H1 (cell line): ENCODE measurements at regions not wholly inside any gene's neighbourhood (a gene's known extent, or its start where the extent isn't known, plus 50 kb on each side); places are given as distances from the start of the nearest gene placed in this dataset.

ENCODE experiments used
- BRCA1 ChIP-seq: IDR thresholded peaks from 2 replicates; pipeline ENCODE4 v1.6.1; 2012; ENCODE audit warnings: low read depth, low read length, improper control_type of control experiment
- EZH2 ChIP-seq: fragments of 200-600 bp; sonication (generic); IDR thresholded peaks from 2 replicates; pipeline ENCODE4 v1.7.1; 2012; ENCODE audit warnings: low read depth, mild to moderate bottlenecking, moderate library complexity, low read length, inconsistent platforms; ENCODE audit not compliant: severe bottlenecking
- KDM5A ChIP-seq: fragments of 200-600 bp; IDR thresholded peaks from 2 replicates; pipeline ENCODE4 v1.7.1; 2012; ENCODE audit warnings: mild to moderate bottlenecking, low read length, inconsistent platforms, mixed read lengths
- POLR2A ChIP-seq, 2 experiments: IDR thresholded peaks; 1 replicate in 1 of 2; 2 replicates in 1 of 2; pipeline ENCODE4 v1.6.1; 2011; ENCODE audit warnings: low read depth in 2 of 2, low read length in 2 of 2, mild to moderate bottlenecking in 2 of 2; ENCODE audit errors: control extremely low read depth in 1 of 2
- RFX5 ChIP-seq: IDR thresholded peaks from 2 replicates; pipeline ENCODE4 v1.6.1; 2011; ENCODE audit warnings: low read depth, low read length, improper control_type of control experiment, borderline replicate concordance
- YY1 ChIP-seq: IDR thresholded peaks from 2 replicates; pipeline ENCODE4 v1.6.1; 2011; ENCODE audit warnings: low read depth, mild to moderate bottlenecking, low read length
- TF ChIP-seq, protein P1 (sequence below), 3 experiments: IDR thresholded peaks; 1 replicate in 2 of 3; 2 replicates in 1 of 3; pipeline versions ENCODE4 v1.5.1 to v1.6.1; 2011; ENCODE audit warnings: low read length in 3 of 3, mild to moderate bottlenecking in 3 of 3, inconsistent platforms in 2 of 3, low read depth in 1 of 3, moderate library complexity in 1 of 3; ENCODE audit not compliant: insufficient read depth in 1 of 3; ENCODE audit errors: control extremely low read depth in 1 of 3
- TF ChIP-seq, protein P2 (sequence below): fragments of 300-600 bp; sonication (generic); IDR thresholded peaks from 2 replicates; pipeline ENCODE4 v1.7.1; 2012; ENCODE audit warnings: low read length, moderate library complexity, mild to moderate bottlenecking, inconsistent platforms; ENCODE audit not compliant: insufficient replicate concordance
- TF ChIP-seq, protein P3 (sequence below): IDR thresholded peaks from 2 replicates; pipeline ENCODE4 v1.6.1; 2011; ENCODE audit warnings: low read length, improper control_type of control experiment

DNA sequence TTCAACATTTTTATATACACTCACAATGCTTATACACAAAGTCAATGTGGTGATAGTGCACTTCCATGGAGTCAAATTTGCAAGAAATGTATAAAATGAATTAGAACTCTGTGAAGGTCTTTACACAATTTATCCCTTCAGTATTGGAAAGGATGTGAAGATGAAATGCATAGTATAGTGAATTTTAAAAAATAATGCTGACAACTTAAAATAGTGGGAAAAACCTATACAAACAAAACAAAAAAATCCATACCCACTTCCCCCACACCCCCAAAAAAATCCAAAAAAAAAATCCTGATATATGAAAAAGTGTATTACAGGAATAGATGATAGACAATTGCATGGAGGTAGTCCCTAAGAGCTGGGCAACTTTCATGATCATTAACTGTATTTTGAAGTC lies 165.3 kb downstream of the HLX start:
- TF ChIP-seq, protein P1, sequence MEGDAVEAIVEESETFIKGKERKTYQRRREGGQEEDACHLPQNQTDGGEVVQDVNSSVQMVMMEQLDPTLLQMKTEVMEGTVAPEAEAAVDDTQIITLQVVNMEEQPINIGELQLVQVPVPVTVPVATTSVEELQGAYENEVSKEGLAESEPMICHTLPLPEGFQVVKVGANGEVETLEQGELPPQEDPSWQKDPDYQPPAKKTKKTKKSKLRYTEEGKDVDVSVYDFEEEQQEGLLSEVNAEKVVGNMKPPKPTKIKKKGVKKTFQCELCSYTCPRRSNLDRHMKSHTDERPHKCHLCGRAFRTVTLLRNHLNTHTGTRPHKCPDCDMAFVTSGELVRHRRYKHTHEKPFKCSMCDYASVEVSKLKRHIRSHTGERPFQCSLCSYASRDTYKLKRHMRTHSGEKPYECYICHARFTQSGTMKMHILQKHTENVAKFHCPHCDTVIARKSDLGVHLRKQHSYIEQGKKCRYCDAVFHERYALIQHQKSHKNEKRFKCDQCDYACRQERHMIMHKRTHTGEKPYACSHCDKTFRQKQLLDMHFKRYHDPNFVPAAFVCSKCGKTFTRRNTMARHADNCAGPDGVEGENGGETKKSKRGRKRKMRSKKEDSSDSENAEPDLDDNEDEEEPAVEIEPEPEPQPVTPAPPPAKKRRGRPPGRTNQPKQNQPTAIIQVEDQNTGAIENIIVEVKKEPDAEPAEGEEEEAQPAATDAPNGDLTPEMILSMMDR (IDR thresholded peaks at IDR 0.05; ENCODE audit: control extremely low read depth in 1 of 3, insufficient read depth in 1 of 3, low read depth in 1 of 3, low read length in 3 of 3): no peak
- TF ChIP-seq YY1 (no peak), BRCA1 (no peak), RFX5 (no peak), EZH2 (no peak), POLR2A (IDR thresholded peaks at IDR 0.05; ENCODE audit: control extremely low read depth in 1 of 2, low read depth in 2 of 2, low read length in 2 of 2) (no peak), KDM5A (no peak)
- TF ChIP-seq, protein P2, sequence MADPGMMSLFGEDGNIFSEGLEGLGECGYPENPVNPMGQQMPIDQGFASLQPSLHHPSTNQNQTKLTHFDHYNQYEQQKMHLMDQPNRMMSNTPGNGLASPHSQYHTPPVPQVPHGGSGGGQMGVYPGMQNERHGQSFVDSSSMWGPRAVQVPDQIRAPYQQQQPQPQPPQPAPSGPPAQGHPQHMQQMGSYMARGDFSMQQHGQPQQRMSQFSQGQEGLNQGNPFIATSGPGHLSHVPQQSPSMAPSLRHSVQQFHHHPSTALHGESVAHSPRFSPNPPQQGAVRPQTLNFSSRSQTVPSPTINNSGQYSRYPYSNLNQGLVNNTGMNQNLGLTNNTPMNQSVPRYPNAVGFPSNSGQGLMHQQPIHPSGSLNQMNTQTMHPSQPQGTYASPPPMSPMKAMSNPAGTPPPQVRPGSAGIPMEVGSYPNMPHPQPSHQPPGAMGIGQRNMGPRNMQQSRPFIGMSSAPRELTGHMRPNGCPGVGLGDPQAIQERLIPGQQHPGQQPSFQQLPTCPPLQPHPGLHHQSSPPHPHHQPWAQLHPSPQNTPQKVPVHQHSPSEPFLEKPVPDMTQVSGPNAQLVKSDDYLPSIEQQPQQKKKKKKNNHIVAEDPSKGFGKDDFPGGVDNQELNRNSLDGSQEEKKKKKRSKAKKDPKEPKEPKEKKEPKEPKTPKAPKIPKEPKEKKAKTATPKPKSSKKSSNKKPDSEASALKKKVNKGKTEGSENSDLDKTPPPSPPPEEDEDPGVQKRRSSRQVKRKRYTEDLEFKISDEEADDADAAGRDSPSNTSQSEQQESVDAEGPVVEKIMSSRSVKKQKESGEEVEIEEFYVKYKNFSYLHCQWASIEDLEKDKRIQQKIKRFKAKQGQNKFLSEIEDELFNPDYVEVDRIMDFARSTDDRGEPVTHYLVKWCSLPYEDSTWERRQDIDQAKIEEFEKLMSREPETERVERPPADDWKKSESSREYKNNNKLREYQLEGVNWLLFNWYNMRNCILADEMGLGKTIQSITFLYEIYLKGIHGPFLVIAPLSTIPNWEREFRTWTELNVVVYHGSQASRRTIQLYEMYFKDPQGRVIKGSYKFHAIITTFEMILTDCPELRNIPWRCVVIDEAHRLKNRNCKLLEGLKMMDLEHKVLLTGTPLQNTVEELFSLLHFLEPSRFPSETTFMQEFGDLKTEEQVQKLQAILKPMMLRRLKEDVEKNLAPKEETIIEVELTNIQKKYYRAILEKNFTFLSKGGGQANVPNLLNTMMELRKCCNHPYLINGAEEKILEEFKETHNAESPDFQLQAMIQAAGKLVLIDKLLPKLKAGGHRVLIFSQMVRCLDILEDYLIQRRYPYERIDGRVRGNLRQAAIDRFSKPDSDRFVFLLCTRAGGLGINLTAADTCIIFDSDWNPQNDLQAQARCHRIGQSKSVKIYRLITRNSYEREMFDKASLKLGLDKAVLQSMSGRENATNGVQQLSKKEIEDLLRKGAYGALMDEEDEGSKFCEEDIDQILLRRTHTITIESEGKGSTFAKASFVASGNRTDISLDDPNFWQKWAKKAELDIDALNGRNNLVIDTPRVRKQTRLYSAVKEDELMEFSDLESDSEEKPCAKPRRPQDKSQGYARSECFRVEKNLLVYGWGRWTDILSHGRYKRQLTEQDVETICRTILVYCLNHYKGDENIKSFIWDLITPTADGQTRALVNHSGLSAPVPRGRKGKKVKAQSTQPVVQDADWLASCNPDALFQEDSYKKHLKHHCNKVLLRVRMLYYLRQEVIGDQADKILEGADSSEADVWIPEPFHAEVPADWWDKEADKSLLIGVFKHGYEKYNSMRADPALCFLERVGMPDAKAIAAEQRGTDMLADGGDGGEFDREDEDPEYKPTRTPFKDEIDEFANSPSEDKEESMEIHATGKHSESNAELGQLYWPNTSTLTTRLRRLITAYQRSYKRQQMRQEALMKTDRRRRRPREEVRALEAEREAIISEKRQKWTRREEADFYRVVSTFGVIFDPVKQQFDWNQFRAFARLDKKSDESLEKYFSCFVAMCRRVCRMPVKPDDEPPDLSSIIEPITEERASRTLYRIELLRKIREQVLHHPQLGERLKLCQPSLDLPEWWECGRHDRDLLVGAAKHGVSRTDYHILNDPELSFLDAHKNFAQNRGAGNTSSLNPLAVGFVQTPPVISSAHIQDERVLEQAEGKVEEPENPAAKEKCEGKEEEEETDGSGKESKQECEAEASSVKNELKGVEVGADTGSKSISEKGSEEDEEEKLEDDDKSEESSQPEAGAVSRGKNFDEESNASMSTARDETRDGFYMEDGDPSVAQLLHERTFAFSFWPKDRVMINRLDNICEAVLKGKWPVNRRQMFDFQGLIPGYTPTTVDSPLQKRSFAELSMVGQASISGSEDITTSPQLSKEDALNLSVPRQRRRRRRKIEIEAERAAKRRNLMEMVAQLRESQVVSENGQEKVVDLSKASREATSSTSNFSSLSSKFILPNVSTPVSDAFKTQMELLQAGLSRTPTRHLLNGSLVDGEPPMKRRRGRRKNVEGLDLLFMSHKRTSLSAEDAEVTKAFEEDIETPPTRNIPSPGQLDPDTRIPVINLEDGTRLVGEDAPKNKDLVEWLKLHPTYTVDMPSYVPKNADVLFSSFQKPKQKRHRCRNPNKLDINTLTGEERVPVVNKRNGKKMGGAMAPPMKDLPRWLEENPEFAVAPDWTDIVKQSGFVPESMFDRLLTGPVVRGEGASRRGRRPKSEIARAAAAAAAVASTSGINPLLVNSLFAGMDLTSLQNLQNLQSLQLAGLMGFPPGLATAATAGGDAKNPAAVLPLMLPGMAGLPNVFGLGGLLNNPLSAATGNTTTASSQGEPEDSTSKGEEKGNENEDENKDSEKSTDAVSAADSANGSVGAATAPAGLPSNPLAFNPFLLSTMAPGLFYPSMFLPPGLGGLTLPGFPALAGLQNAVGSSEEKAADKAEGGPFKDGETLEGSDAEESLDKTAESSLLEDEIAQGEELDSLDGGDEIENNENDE: no peak
- TF ChIP-seq, protein P3, sequence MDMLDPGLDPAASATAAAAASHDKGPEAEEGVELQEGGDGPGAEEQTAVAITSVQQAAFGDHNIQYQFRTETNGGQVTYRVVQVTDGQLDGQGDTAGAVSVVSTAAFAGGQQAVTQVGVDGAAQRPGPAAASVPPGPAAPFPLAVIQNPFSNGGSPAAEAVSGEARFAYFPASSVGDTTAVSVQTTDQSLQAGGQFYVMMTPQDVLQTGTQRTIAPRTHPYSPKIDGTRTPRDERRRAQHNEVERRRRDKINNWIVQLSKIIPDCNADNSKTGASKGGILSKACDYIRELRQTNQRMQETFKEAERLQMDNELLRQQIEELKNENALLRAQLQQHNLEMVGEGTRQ: no peak
